Transverse colon (tissue), 4 donors: ENCODE measurements at regions not wholly inside any gene's neighbourhood (a gene's known extent, or its start where the extent isn't known, plus 50 kb on each side); places are given as distances from the start of the nearest gene placed in this dataset.

Experiments
- DNase-seq: peaks from one replicate; pipeline ENCODE4 v3.0.0-alpha.2; 2019
- H3K27ac ChIP-seq, 4 donors: fragments of 200-600 bp; sonication (generic); 2 replicates each; pipeline ENCODE4 v1.5.1; 2016 to 2018; ENCODE audit warnings: inconsistent platforms in 4 of 4
- H3K27me3 ChIP-seq: fragments of 200-600 bp; sonication (generic); 2 replicates; pipeline ENCODE4 v1.5.1; 2017; ENCODE audit warnings: inconsistent platforms
- H3K36me3 ChIP-seq, 4 donors: fragments of 200-600 bp; sonication (generic); 2 replicates each; pipeline ENCODE4 v1.5.1; 2017 to 2019; ENCODE audit warnings: inconsistent platforms in 4 of 4
- H3K4me1 ChIP-seq, 4 donors: fragments of 200-600 bp; sonication (generic); 2 replicates each; pipeline ENCODE4 v1.5.1; 2017 to 2020; ENCODE audit warnings: inconsistent platforms in 4 of 4
- H3K4me3 ChIP-seq, 4 donors: fragments of 200-600 bp; sonication (generic); 1 replicate in 1 of 4; 2 replicates in 3 of 4; pipeline versions ENCODE4 v1.5.1 to v1.6.1; 2017 to 2019; ENCODE audit warnings: inconsistent platforms in 4 of 4
- H3K9me3 ChIP-seq, 2 donors: fragments of 200-600 bp; sonication (generic); 2 replicates each; pipeline ENCODE4 v1.5.1; 2017 to 2019; ENCODE audit warnings: inconsistent platforms in 2 of 2
- CTCF ChIP-seq, 5 experiments: fragments of 200-600 bp in 3 of 5; fragments of 450-650 bp in 2 of 5; sonication (generic) in 3 of 5; IDR thresholded peaks; 1 replicate in 2 of 5; 2 replicates in 3 of 5; pipeline ENCODE4 v1.5.1; 2016 to 2017; ENCODE audit warnings: antibody characterized with exemption in 5 of 5, inconsistent platforms in 3 of 5, mild to moderate bottlenecking in 2 of 5, moderate library complexity in 1 of 5
- EP300 ChIP-seq: sonication (generic); formaldehyde crosslinking; IDR thresholded peaks from one replicate; pipeline ENCODE4 v1.6.1; 2017; ENCODE audit warnings: antibody characterized with exemption, low read depth
- POLR2A ChIP-seq: fragments of 450-650 bp; IDR thresholded peaks from one replicate; pipeline ENCODE4 v1.6.1; 2016; ENCODE audit warnings: antibody characterized with exemption, mild to moderate bottlenecking, moderate library complexity
- POLR2AphosphoS5 ChIP-seq, 3 donors: sonication (generic); formaldehyde crosslinking; IDR thresholded peaks; one replicate each; pipeline ENCODE4 v1.6.1; 2016; ENCODE audit warnings: antibody characterized with exemption in 3 of 3
- WGBS, 2 donors: methylation state at CpG; one replicate each; pipeline ENCODE4 v1.1.5; 2018; ENCODE audit warnings: low coverage in 1 of 2; 5-methylcytosine and 5-hydroxymethylcytosine counted together
- in situ Hi-C, 4 donors: fragments of 200-750 bp; cut with MboI; loops; one replicate each; pipeline versions ENCODE4 v1.15.0 to v1.15.1; 2017; ENCODE audit warnings: low sequenced_read_pairs in 3 of 4, low pct_ligation_motif_present in 1 of 4, low pct_unique_long_range_greater_than_20kb in 1 of 4
- intact Hi-C: fragments of 100-400 bp; cut with DNase I; formaldehyde crosslinking; loops from one replicate; pipeline ENCODE4 v1.15.1; 2023; ENCODE audit warnings: low total_unique reads

- H3K36me3 ChIP-seq, result no peaks in the 10 kb centered on the region
- H3K4me3 ChIP-seq, result no peak overlapping the region
- DNase-seq, result no peak
- intact Hi-C loops, result no loop called here
- no peaks in the 10 kb centered on the region for H3K4me1 ChIP-seq
- TF ChIP-seq POLR2A, result no peak
- TF ChIP-seq EP300, result no peak
- no peak for TF ChIP-seq CTCF (IDR thresholded peaks at IDR 0.05)
- TF ChIP-seq POLR2AphosphoS5 (IDR thresholded peaks at IDR 0.05), result no peak
- H3K27me3 ChIP-seq, result no peaks in the 10 kb centered on the region
- H3K9me3 ChIP-seq, result no peaks in the 10 kb centered on the region
- WGBS, 2 donors, result 81% methylated on average over 7 of the region's 7 CpGs; no CpG with 5 or more reads in 1 of the 2 donors
- in situ Hi-C loops, result no loop called here
- H3K27ac ChIP-seq, result no peak overlapping the region
These were observed 63.5 kb downstream of the PJA1 start for GRCh38 chrX:69101683-69102251.

GRCh38 chrX:69100478-69100877 is 64.8 kb downstream of the PJA1 start:
- 80% methylated on average over 3 of the region's 4 CpGs; no CpG with 5 or more reads in 1 of the 2 donors for WGBS, 2 donors

GRCh38 chrX:69097451-69098236 is 67.6 kb downstream of the PJA1 start:
- H3K36me3 ChIP-seq, result no peaks in the 10 kb centered on the region
- H3K4me1 ChIP-seq, result no peaks in the 10 kb centered on the region
- no peaks in the 10 kb centered on the region for H3K27me3 ChIP-seq
- DNase-seq, result no peak
- H3K4me3 ChIP-seq, result no peak overlapping the region
- in situ Hi-C loops, result loop anchor here in 1 of 4 donors (25.0 kb wide), 1 partner anchor 115 kb away; no protein-coding TSS in a partner anchor
- WGBS, 2 donors, result 81% methylated on average over 14 of the region's 14 CpGs; no CpG with 5 or more reads in 1 of the 2 donors
- H3K27ac ChIP-seq, result no peak overlapping the region
- H3K9me3 ChIP-seq, result no peaks in the 10 kb centered on the region
- intact Hi-C loops, result no loop called here
- TF ChIP-seq EP300, result no peak
- no peak for TF ChIP-seq POLR2A
- TF ChIP-seq CTCF (IDR thresholded peaks at IDR 0.05), result no peak
- TF ChIP-seq POLR2AphosphoS5 (IDR thresholded peaks at IDR 0.05), result no peak

More at GRCh38 chrX:69100478-69100877, 64.8 kb downstream of the PJA1 start:
- intact Hi-C loops, result no loop called here
- Histone ChIP-seq H3K27ac (no peak overlapping the region), H3K4me3 (no peak overlapping the region), H3K4me1 (no peaks in the 10 kb centered on the region), H3K27me3 (no peaks in the 10 kb centered on the region), H3K36me3 (no peaks in the 10 kb centered on the region), H3K9me3 (no peaks in the 10 kb centered on the region)
- in situ Hi-C loops, result no loop called here
- DNase-seq, result no peak
- no peak for TF ChIP-seq POLR2A
- TF ChIP-seq POLR2AphosphoS5 (IDR thresholded peaks at IDR 0.05), result no peak

GRCh38 chrX:69096963-69097362 is 68.3 kb downstream of the PJA1 start:
- intact Hi-C loops, result no loop called here
- in situ Hi-C loops, result loop anchor here in 1 of 4 donors (25.0 kb wide), 1 partner anchor 115 kb away; no protein-coding TSS in a partner anchor

More at GRCh38 chrX:69096963-69097362, 68.3 kb downstream of the PJA1 start:
- TF ChIP-seq CTCF (IDR thresholded peaks at IDR 0.05) (no peak), POLR2AphosphoS5 (IDR thresholded peaks at IDR 0.05) (no peak), EP300 (no peak), POLR2A (no peak)
- no peak overlapping the region for H3K27ac ChIP-seq
- H3K4me3 ChIP-seq, result no peak overlapping the region
- WGBS, 2 donors, result 83% methylated on average over 7 of the region's 7 CpGs; no CpG with 5 or more reads in 1 of the 2 donors
- no peaks in the 10 kb centered on the region for H3K27me3 ChIP-seq
- H3K36me3 ChIP-seq, result no peaks in the 10 kb centered on the region
- DNase-seq, result no peak
- no peaks in the 10 kb centered on the region for H3K4me1 ChIP-seq
- H3K9me3 ChIP-seq, result no peaks in the 10 kb centered on the region
